CD4-positive, alpha-beta T cell treated with Interferon alpha-2 for 1 hour (primary cell): ENCODE measurements at regions not wholly inside any gene's neighbourhood (a gene's known extent, or its start where the extent isn't known, plus 50 kb on each side); places are given as distances from the start of the nearest gene placed in this dataset.
"Not testable (repeated sequence)": the region's sequence is repeated elsewhere in the genome, so short reads cannot be mapped to it uniquely, and the experiment has no call there.

ENCODE experiments used
- DNase-seq, 2 donors: peaks; one replicate each; pipeline ENCODE4 v3.0.0-alpha.2; 2020 to 2022

- no peak for DNase-seq
Measured at GRCh38 chr3:107939691-107940442, 151.0 kb downstream of the CD47 start.

GRCh38 chr3:107938143-107938542, 152.7 kb downstream of the CD47 start:
- DNase-seq = peak in 1 of 2 donors; percentile 33

GRCh38 chr3:107934808-107935207, 156.0 kb downstream of the CD47 start:
- no peak for DNase-seq

GRCh38 chr3:107933450-107933849, 157.4 kb downstream of the CD47 start:
- no peak for DNase-seq

- no peak for DNase-seq
Measured at GRCh38 chr3:107931326-107931725, 159.5 kb downstream of the CD47 start.

- no peak for DNase-seq
Measured at GRCh38 chr3:107929088-107929487, 161.7 kb downstream of the CD47 start.

- no peak for DNase-seq
Measured at GRCh38 chr3:107928084-107928445, 162.8 kb downstream of the CD47 start.

- peak; percentile 56 to 67 for DNase-seq
Measured at GRCh38 chr3:107927361-107928083, 163.3 kb downstream of the CD47 start.

- DNase-seq = no peak
Measured at GRCh38 chr3:107925851-107926250, 165.0 kb downstream of the CD47 start.

GRCh38 chr3:107921038-107921437, 169.8 kb downstream of the CD47 start:
- no peak for DNase-seq

GRCh38 chr3:107920538-107920937, 170.3 kb downstream of the CD47 start:
- no peak for DNase-seq

GRCh38 chr3:107919239-107919638, 171.6 kb downstream of the CD47 start:
- DNase-seq = no peak

- no peak for DNase-seq
Measured at GRCh38 chr3:107916171-107916570, 174.7 kb downstream of the CD47 start.

- no peak for DNase-seq
Measured at GRCh38 chr3:107915706-107916105, 175.1 kb downstream of the CD47 start.

- no peak for DNase-seq
Measured at GRCh38 chr3:107913701-107914100, 177.1 kb downstream of the CD47 start.

GRCh38 chr3:107911337-107912000, 179.4 kb downstream of the CD47 start:
- no peak for DNase-seq

GRCh38 chr3:107910713-107911259, 180.0 kb downstream of the CD47 start:
- no peak for DNase-seq

- not testable (repeated sequence) for DNase-seq
Measured at GRCh38 chr3:107909583-107909982, 181.2 kb downstream of the CD47 start.

- DNase-seq = no peak
Measured at GRCh38 chr3:107907996-107908395, 182.8 kb downstream of the CD47 start.

- no peak for DNase-seq
Measured at GRCh38 chr3:107904536-107905066, 186.2 kb downstream of the CD47 start.

GRCh38 chr3:107899990-107900651, 190.7 kb downstream of the CD47 start:
- no peak for DNase-seq

- no peak for DNase-seq
Measured at GRCh38 chr3:107897471-107898061, 193.3 kb downstream of the CD47 start.
